Colonic mucosa (tissue), 4 donors: ENCODE measurements at regions not wholly inside any gene's neighbourhood (a gene's known extent, or its start where the extent isn't known, plus 50 kb on each side); places are given as distances from the start of the nearest gene placed in this dataset.

Experiments used
- DNase-seq: peaks from one replicate; pipeline ENCODE4 v3.0.0-alpha.2; 2020
- H3K27ac ChIP-seq: fragments of 200-600 bp; one replicate; pipeline ENCODE4 v1.8.0; 2021
- H3K27me3 ChIP-seq: fragments of 200-600 bp; one replicate; pipeline ENCODE4 v1.8.0; 2021
- H3K36me3 ChIP-seq: fragments of 200-600 bp; one replicate; pipeline ENCODE4 v1.8.0; 2021
- H3K4me1 ChIP-seq: fragments of 200-600 bp; one replicate; pipeline ENCODE4 v1.8.0; 2021; ENCODE audit warnings: mild to moderate bottlenecking
- H3K4me3 ChIP-seq: fragments of 200-600 bp; one replicate; pipeline ENCODE4 v1.8.0; 2021
- H3K9ac ChIP-seq, 2 donors: one replicate each; pipeline ENCODE4 v1.7.0; 2013; ENCODE audit warnings: control low read depth in 2 of 2, low read depth in 2 of 2, low read length in 2 of 2
- H3K9me3 ChIP-seq: fragments of 200-600 bp; one replicate; pipeline ENCODE4 v1.8.0; 2021
- intact Hi-C: fragments of 100-400 bp; cut with DNase I; formaldehyde crosslinking; loops from one replicate; pipeline ENCODE4 v1.14.1; 2022
- TF ChIP-seq, protein P1 (sequence below): fragments of 200-600 bp; IDR thresholded peaks from one replicate; pipeline ENCODE4 v1.8.0; 2022; ENCODE audit warnings: antibody characterized with exemption, mild to moderate bottlenecking
- donor health status: healthy.
- donor health status: DM: no; HTN: no; CAD: no.
- donor health status: DM: no; HTN: no; CAD: no.

DNA sequence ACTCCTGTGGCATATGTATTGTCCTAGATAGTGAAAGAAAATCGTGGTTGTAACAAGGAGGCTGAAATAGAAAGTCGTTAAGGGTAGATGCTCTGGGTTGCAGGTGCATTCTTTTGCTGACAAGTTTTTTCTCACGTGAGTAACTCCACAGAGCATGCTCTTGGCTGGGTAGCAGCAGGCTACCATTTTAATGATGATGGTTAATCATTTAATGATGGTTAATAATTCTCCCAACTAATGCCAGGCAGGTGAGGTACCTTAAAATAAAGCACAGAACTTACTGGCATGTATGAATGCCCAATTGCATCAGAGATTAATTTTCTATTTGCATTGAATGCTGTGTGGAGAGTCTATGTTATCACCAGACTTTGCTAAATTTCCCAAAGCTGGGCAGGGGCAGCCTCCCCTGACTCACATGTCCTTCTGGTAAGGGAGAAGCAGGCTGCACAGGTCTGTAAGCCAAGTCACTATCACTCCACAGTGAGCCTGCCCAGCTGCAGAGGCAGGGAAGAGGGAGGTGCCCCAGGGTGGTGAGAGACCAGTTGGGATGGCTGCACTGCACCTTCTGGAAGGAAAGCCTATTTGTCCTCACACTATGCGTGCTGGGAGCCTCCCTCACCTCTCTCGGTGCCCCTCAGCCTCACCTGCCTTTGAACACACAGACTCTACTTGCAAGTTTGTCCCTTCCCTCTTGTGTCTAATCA, 287.0 kb upstream of the IGFBP3 start:
- no peak overlapping the region for H3K4me3 ChIP-seq
- DNase-seq, result no peak
- H3K9ac ChIP-seq, result no peak overlapping the region
- H3K27me3 ChIP-seq, result no peaks in the 10 kb centered on the region
- intact Hi-C loops, result no loop called here
- no peak overlapping the region for H3K27ac ChIP-seq
- no peaks in the 10 kb centered on the region for H3K36me3 ChIP-seq
- H3K9me3 ChIP-seq, result no peaks in the 10 kb centered on the region
- TF ChIP-seq, protein P1, sequence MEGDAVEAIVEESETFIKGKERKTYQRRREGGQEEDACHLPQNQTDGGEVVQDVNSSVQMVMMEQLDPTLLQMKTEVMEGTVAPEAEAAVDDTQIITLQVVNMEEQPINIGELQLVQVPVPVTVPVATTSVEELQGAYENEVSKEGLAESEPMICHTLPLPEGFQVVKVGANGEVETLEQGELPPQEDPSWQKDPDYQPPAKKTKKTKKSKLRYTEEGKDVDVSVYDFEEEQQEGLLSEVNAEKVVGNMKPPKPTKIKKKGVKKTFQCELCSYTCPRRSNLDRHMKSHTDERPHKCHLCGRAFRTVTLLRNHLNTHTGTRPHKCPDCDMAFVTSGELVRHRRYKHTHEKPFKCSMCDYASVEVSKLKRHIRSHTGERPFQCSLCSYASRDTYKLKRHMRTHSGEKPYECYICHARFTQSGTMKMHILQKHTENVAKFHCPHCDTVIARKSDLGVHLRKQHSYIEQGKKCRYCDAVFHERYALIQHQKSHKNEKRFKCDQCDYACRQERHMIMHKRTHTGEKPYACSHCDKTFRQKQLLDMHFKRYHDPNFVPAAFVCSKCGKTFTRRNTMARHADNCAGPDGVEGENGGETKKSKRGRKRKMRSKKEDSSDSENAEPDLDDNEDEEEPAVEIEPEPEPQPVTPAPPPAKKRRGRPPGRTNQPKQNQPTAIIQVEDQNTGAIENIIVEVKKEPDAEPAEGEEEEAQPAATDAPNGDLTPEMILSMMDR, result no peak
- no peaks in the 10 kb centered on the region for H3K4me1 ChIP-seq

DNA sequence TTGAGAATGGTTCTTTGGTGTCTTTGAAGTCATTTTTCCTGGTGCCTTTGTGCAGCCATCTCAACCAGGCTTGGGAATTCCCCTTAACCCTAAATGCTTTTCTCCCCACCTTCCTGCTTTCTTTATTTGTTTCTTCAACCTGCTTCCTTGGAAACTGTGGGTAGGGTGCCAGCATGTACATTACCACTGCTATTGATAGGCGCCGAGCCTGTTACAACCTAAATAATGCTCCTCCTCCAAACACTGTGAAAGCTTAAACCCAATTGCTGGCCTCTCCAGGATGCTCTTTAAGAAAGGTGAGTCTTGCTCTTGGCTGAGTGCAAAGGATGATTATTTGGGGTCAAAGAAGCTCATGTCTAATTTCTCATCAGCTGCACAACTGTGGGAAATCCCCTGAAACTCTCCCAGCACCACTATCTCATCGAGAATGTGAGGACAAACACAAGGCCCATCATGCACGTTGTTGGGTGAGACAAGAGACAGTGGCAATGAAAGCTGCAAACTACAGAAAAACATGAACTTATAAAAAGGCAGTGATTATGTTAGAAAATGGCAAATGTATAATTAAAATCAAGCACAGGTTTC, 285.5 kb upstream of the IGFBP3 start:
- DNase-seq, result no peak
- Histone ChIP-seq H3K27ac (no peak overlapping the region), H3K9me3 (no peaks in the 10 kb centered on the region), H3K36me3 (no peaks in the 10 kb centered on the region), H3K4me1 (no peaks in the 10 kb centered on the region), H3K9ac (no peak overlapping the region), H3K4me3 (no peak overlapping the region), H3K27me3 (no peaks in the 10 kb centered on the region)
- TF ChIP-seq, protein P1, result no peak
- intact Hi-C loops, result no loop called here

DNA sequence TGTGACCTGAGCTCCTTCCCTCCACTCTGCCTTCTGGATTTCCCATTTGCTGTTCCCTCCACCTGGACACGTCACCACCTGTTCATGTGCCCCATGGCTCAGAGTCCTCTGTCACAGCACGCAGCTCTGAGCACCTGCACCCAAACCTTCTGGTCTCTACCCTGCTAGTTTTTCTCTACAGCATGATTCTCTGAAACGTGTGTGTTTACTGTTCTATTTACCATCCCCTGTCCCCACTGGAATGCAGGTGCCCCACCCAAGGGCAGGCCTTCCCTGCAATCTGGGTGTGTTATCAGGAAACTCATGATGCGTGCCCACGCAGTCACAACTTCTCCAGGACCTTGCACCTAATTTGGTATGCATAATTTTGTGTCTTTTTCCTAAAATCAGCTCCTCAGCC, 284.4 kb upstream of the IGFBP3 start:
- TF ChIP-seq, protein P1, result no peak
- DNase-seq, result peak; percentile 27
- intact Hi-C loops, result no loop called here
- Histone ChIP-seq H3K4me1 (no peaks in the 10 kb centered on the region), H3K9ac (no peak overlapping the region), H3K27ac (no peak overlapping the region), H3K27me3 (no peaks in the 10 kb centered on the region), H3K36me3 (no peaks in the 10 kb centered on the region), H3K9me3 (no peaks in the 10 kb centered on the region), H3K4me3 (no peak overlapping the region)

DNA sequence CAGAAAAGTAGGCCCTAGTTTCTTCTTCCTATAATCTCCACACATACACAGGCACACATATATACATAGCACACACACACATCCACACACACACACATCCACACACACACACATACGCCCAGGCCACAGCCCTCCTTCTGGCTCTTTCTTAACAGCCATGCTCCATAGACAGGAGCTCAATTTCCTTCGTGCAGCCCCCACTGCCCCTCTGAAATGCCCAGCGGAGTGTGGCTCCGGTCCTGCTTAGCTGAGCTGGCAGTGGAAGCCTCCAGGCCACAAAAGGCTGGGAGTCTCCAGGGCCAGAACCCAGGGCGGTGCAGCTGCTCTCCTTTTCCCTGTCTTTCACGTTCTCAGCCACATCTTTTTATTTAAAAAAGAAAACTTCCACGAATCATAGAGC, 282.9 kb upstream of the IGFBP3 start:
- no peaks in the 10 kb centered on the region for H3K36me3 ChIP-seq
- DNase-seq, result no peak
- no peaks in the 10 kb centered on the region for H3K4me1 ChIP-seq
- intact Hi-C loops, result no loop called here
- H3K27ac ChIP-seq, result no peak overlapping the region
- H3K27me3 ChIP-seq, result no peaks in the 10 kb centered on the region
- no peak overlapping the region for H3K4me3 ChIP-seq
- TF ChIP-seq, protein P1, result no peak
- no peaks in the 10 kb centered on the region for H3K9me3 ChIP-seq
- no peak overlapping the region for H3K9ac ChIP-seq

DNA sequence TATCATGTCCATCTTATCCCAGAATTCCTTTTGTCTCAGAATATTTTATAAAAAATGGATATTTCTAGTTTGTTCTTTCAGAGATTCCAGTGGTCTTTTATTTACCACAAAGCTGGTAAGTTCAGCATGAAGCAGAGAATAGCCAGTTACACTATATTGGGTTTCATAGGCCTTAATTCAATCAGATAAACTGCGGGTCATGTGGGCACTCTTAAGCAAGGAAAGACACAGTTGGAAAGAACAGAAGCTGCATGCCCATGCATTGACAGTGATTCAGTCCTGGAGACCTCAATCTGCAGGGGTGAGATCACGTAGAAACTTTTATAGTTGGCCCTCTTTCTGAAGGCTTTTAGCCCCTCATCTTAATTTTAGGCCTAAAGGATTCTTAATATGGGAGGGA, 281.3 kb upstream of the IGFBP3 start:
- H3K36me3 ChIP-seq, result no peaks in the 10 kb centered on the region
- H3K27me3 ChIP-seq, result no peaks in the 10 kb centered on the region
- no peaks in the 10 kb centered on the region for H3K4me1 ChIP-seq
- no peak overlapping the region for H3K9ac ChIP-seq
- TF ChIP-seq, protein P1, result no peak
- no peak overlapping the region for H3K4me3 ChIP-seq
- H3K9me3 ChIP-seq, result no peaks in the 10 kb centered on the region
- H3K27ac ChIP-seq, result no peak overlapping the region
- DNase-seq, result no peak
- intact Hi-C loops, result no loop called here
